Astrocyte of the spinal cord (primary cell): ENCODE measurements at regions not wholly inside any gene's neighbourhood (a gene's known extent, or its start where the extent isn't known, plus 50 kb on each side); places are given as distances from the start of the nearest gene placed in this dataset.

Experiments used
- DNase-seq: peaks from one replicate; pipeline ENCODE4 v3.0.0; 2011; ENCODE audit warnings: low read depth, low spot score
- H3K4me3 ChIP-seq: 2 replicates; pipeline ENCODE4 v1.5.1; 2011; ENCODE audit warnings: low read depth, mild to moderate bottlenecking, low read length, moderate library complexity
- in situ Hi-C: cut with HindIII; loops from 2 replicates; pipeline ENCODE4 v1.10.0; 2017; ENCODE audit warnings: low sequenced_read_pairs
- TF ChIP-seq, protein P1 (sequence below): IDR thresholded peaks from 2 replicates; pipeline ENCODE4 v1.5.1; 2012; ENCODE audit warnings: low read depth, mild to moderate bottlenecking, low read length, inconsistent platforms

DNA sequence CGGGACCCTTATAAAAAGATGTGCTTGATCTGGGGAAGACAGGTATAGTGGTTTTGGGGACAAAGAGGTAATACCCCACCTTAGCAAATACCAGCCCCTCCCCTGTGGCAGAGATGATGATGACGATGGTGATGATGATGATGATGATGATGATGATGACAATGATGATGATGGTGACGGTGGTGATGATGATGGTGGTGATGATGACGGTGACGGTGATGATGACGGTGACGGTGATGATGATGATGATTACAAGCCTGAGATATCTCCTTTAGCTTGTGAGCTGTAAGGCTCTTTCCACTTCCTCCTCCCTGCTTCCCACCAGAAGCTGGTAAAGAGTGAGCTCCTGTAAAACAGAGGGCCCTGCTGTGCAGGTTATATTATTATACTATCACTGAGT lies 89.5 kb upstream of the TMEM45B start:
- TF ChIP-seq, protein P1, sequence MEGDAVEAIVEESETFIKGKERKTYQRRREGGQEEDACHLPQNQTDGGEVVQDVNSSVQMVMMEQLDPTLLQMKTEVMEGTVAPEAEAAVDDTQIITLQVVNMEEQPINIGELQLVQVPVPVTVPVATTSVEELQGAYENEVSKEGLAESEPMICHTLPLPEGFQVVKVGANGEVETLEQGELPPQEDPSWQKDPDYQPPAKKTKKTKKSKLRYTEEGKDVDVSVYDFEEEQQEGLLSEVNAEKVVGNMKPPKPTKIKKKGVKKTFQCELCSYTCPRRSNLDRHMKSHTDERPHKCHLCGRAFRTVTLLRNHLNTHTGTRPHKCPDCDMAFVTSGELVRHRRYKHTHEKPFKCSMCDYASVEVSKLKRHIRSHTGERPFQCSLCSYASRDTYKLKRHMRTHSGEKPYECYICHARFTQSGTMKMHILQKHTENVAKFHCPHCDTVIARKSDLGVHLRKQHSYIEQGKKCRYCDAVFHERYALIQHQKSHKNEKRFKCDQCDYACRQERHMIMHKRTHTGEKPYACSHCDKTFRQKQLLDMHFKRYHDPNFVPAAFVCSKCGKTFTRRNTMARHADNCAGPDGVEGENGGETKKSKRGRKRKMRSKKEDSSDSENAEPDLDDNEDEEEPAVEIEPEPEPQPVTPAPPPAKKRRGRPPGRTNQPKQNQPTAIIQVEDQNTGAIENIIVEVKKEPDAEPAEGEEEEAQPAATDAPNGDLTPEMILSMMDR, result no peak
- no peak for DNase-seq
- in situ Hi-C loops, result no loop called here
- H3K4me3 ChIP-seq, result no peak overlapping the region

DNA sequence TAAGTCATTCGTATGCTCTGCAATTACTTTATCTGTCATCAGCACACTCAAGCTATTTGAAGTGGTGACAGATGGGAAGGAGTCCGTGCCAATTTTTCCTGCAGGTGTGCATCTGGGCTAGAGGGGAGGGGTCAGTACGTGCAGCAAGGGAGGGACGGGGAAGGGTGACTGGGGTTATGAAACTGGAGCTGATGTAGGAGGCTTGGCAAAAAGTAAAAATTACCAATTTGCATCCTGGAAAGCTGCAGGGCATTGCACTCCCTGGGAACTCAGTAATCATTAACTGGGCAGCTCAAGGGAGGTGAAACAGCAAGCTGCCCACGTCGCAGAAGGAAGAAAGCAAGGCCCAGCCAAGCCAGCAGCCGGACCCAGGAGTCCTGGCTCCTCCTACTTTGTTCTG lies 87.1 kb upstream of the TMEM45B start:
- TF ChIP-seq, protein P1, result no peak
- in situ Hi-C loops, result no loop called here
- no peak overlapping the region for H3K4me3 ChIP-seq
- DNase-seq, result no peak

DNA sequence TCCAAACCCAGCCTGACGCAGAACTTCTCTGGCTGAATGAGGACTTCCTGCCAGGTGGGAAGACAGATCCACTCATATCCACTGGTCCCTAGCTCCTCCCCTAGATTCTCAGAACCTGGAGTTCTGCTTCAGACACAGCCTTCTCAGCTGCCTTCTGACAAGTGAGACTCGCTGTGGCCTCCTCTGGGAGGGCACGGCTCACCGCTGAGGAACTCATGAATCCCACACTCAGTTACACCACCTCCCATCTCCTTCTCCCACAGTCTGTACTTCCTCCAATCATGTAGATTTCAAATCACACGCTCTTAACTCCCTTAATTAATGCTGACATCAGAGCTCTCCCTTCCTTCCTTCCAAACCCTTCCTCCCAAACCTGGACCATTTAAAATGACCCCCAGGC lies 86.4 kb upstream of the TMEM45B start:
- TF ChIP-seq, protein P1, result no peak
- H3K4me3 ChIP-seq, result no peak overlapping the region
- in situ Hi-C loops, result no loop called here
- DNase-seq, result no peak

DNA sequence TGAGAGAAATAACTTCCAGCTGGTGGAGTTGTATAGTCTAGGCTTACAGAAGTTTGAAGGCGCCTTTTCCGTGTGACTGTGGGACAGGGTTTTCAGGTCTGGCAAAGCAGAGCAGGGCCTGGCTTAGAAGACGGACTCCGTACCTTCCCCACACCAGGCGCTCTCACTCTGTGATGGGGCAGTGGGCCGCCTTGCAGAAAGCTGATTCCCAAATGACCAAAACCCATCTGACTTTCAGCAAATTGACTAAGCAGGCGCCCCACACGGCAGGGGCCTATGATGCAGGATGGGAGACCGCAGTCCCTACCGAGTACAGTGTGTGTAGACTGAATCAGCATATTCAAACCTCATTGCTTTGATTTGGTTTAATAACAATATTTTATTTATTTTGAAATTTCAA lies 85.8 kb upstream of the TMEM45B start:
- in situ Hi-C loops, result no loop called here
- DNase-seq, result no peak
- TF ChIP-seq, protein P1, result no peak
- H3K4me3 ChIP-seq, result no peak overlapping the region

DNA sequence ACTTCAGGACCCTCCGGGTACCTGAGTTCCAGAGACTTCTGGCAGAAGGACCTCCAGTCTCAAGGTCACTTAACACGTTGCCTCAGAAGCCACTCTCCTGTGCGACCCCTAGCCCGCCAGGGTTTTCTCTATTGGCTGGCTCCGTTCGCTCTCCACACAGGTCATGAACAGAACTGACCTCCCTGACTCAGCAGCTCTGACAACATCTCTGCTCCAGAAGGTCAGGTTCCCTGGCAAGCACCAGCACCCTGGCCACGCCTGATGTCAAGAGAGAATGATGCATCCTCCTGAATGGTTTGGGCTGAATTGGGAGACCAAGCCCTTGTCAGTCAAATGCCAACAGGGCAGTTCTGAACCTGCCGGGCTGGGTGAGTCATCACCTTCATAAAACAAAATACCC lies 84.3 kb upstream of the TMEM45B start:
- in situ Hi-C loops, result no loop called here
- DNase-seq, result no peak
- no peak overlapping the region for H3K4me3 ChIP-seq
- TF ChIP-seq, protein P1, result no peak

DNA sequence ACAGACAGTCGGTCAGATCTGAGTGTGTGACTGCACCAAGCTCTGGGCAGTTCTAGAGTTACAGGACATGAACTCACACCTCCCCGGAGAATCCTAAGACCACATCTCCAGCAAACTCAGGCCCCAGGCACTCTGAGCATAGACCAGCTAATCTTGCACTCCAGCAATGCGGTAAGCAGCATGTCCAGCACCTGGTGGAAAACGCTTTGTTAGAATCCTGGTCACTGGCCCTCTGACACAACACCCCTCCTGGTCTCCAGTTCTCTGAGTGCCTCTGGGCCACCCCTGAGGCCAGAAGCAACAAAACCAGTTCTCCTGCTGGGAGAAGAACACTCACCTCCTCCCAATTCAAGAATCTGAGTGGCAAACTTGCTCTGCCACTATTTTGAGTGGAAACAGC lies 82.7 kb upstream of the TMEM45B start:
- in situ Hi-C loops, result no loop called here
- TF ChIP-seq, protein P1, result no peak
- no peak for DNase-seq
- H3K4me3 ChIP-seq, result no peak overlapping the region

DNA sequence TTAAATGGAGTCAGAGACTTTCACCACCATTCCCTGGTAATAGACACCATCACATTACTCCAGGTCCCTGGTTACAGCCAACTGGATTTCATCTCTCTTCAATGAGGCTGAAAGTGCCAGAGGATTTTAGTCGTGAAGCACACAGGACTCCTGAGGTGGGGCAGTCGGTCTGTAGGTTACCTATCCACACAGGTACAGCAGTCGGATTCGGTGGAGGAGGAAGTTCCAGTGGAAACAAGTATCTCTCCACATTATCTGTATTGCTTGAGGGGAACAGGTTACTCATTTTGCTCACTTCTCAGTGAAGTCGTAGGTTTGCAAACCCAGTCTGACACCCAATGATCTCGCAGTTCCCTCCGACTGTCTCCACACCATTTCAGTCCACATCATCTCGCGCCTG lies 82.3 kb upstream of the TMEM45B start:
- TF ChIP-seq, protein P1, result no peak
- DNase-seq, result no peak
- no peak overlapping the region for H3K4me3 ChIP-seq
- in situ Hi-C loops, result no loop called here
